Liver (tissue), 3 donors: ENCODE measurements at regions not wholly inside any gene's neighbourhood (a gene's known extent, or its start where the extent isn't known, plus 50 kb on each side); places are given as distances from the start of the nearest gene placed in this dataset.

Experiments
- ATF3 ChIP-seq: IDR thresholded peaks from 2 replicates; pipeline ENCODE4 v1.6.1; 2016; ENCODE audit warnings: antibody characterized with exemption
- CTCF ChIP-seq: fragments of 150-350 bp; IDR thresholded peaks from 2 replicates; pipeline ENCODE4 v1.5.1; 2017; ENCODE audit warnings: improper control_type of control experiment, low read depth, low read length; ENCODE audit not compliant: missing input control
- EGR1 ChIP-seq, 2 donors: IDR thresholded peaks; 2 replicates each; pipeline ENCODE4 v1.6.1; 2016 to 2018; ENCODE audit warnings: antibody characterized with exemption in 2 of 2, low read depth in 2 of 2
- FOXA1 ChIP-seq: IDR thresholded peaks from 2 replicates; pipeline ENCODE4 v1.6.1; 2016; ENCODE audit warnings: antibody characterized with exemption
- FOXA2 ChIP-seq: IDR thresholded peaks from 2 replicates; pipeline ENCODE4 v1.6.1; 2016; ENCODE audit warnings: antibody characterized with exemption
- GABPA ChIP-seq, 2 donors: IDR thresholded peaks in 1 of 2; conservative IDR thresholded peaks in 1 of 2; 2 replicates each; pipeline ENCODE4 v1.6.1; 2016; ENCODE audit warnings: antibody characterized with exemption in 2 of 2, mild to moderate bottlenecking in 1 of 2, moderate library complexity in 1 of 2
- HNF4A ChIP-seq, 2 donors: conservative IDR thresholded peaks; 2 replicates each; pipeline ENCODE4 v1.6.1; 2016; ENCODE audit warnings: antibody characterized with exemption in 2 of 2, mild to moderate bottlenecking in 2 of 2
- HNF4G ChIP-seq: IDR thresholded peaks from 2 replicates; pipeline ENCODE4 v1.6.1; 2016; ENCODE audit warnings: antibody characterized with exemption
- JUND ChIP-seq, 2 donors: IDR thresholded peaks; 2 replicates each; pipeline ENCODE4 v1.6.1; 2016; ENCODE audit warnings: antibody characterized with exemption in 2 of 2
- RAD21 ChIP-seq, 2 donors: IDR thresholded peaks; 2 replicates each; pipeline ENCODE4 v1.6.1; 2016; ENCODE audit warnings: antibody characterized with exemption in 2 of 2, mild to moderate bottlenecking in 2 of 2
- SP1 ChIP-seq: IDR thresholded peaks from 2 replicates; pipeline ENCODE4 v1.6.1; 2018; ENCODE audit warnings: antibody characterized with exemption, mild to moderate bottlenecking
- TAF1 ChIP-seq: conservative IDR thresholded peaks from 2 replicates; pipeline ENCODE4 v1.6.1; 2016; ENCODE audit warnings: antibody characterized with exemption, mild to moderate bottlenecking
- TF ChIP-seq, protein P1 (sequence below): IDR thresholded peaks from 2 replicates; pipeline ENCODE4 v1.6.1; 2016; ENCODE audit warnings: antibody characterized with exemption, mild to moderate bottlenecking
- donor health status: healthy.
- donor health status: healthy.

DNA sequence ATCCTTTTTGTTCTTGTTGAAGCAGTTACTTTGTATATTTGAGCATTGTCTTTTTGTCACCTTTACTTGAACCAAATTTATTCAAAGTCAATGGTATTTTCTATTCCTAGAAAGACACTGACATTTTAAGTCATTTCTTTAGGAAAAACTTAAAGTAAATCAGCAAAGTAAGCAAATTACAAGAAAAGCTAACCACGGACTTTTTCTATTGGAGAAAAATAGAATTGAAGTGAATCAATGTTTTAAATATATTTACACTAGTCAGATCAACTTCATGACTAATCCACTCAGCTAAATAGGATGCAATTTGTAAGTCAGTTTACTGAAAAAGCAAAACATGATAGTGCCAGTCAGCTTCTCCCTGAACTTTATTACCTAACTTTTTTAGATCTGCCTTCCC lies 733.8 kb upstream of the ALCAM start:
- TF ChIP-seq TAF1, result no peak
- no peak for TF ChIP-seq CTCF
- TF ChIP-seq HNF4A (conservative IDR thresholded peaks at IDR 0.05), result no peak
- TF ChIP-seq, protein P1, sequence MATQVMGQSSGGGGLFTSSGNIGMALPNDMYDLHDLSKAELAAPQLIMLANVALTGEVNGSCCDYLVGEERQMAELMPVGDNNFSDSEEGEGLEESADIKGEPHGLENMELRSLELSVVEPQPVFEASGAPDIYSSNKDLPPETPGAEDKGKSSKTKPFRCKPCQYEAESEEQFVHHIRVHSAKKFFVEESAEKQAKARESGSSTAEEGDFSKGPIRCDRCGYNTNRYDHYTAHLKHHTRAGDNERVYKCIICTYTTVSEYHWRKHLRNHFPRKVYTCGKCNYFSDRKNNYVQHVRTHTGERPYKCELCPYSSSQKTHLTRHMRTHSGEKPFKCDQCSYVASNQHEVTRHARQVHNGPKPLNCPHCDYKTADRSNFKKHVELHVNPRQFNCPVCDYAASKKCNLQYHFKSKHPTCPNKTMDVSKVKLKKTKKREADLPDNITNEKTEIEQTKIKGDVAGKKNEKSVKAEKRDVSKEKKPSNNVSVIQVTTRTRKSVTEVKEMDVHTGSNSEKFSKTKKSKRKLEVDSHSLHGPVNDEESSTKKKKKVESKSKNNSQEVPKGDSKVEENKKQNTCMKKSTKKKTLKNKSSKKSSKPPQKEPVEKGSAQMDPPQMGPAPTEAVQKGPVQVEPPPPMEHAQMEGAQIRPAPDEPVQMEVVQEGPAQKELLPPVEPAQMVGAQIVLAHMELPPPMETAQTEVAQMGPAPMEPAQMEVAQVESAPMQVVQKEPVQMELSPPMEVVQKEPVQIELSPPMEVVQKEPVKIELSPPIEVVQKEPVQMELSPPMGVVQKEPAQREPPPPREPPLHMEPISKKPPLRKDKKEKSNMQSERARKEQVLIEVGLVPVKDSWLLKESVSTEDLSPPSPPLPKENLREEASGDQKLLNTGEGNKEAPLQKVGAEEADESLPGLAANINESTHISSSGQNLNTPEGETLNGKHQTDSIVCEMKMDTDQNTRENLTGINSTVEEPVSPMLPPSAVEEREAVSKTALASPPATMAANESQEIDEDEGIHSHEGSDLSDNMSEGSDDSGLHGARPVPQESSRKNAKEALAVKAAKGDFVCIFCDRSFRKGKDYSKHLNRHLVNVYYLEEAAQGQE, result no peak
- no peak for TF ChIP-seq ATF3
- TF ChIP-seq JUND (IDR thresholded peaks at IDR 0.05), result no peak
- no peak for TF ChIP-seq HNF4G
- no peak for TF ChIP-seq FOXA2
- no peak for TF ChIP-seq RAD21 (IDR thresholded peaks at IDR 0.05)
- TF ChIP-seq FOXA1, result no peak
- no peak for TF ChIP-seq SP1
- no peak for TF ChIP-seq EGR1 (IDR thresholded peaks at IDR 0.05; ENCODE audit: low read depth in 2 of 2)
- TF ChIP-seq GABPA (IDR thresholded peaks at IDR 0.05 in 1 of 2, conservative IDR thresholded peaks at IDR 0.05 in 1 of 2), result no peak
